ENCODE measurements at regions not wholly inside any gene's neighbourhood (a gene's known extent, or its start where the extent isn't known, plus 50 kb on each side); places are given as distances from the start of the nearest gene placed in this dataset.
"Not testable (repeated sequence)": the region's sequence is repeated elsewhere in the genome, so short reads cannot be mapped to it uniquely, and the experiment has no call there.

DNA sequence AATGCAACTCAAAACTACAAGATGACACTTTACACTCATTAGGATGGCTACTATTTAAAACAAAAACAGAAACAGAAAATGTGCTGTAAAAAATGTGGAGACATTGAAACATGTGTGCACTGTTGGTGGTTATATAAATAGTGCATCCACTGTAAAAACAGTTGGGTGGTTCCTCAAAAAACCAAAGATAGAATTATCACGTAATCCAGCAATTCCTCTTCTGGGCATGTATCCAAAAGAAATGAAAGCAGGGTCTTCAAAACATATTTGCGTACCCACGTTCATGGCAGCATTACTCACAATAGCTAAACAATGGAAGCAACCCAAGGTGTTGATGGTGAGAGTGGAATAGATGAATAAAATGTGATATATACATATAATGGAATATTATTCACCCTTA, 967.2 kb downstream of the TRAM1L1 start:
- Mint-ChIP-seq H3K27ac (no peak overlapping the region), H3K9me3 (peaks cover 0 to 25% (median 5%) of the 10 kb centered on the region in 5 donors), H3K36me3 (no peaks in the 10 kb centered on the region), H3K4me3 (no peak overlapping the region), H3K4me1 (no peaks in the 10 kb centered on the region), H3K27me3 (no peaks in the 10 kb centered on the region)
- no peak overlapping the region for H3K27ac ChIP-seq (ENCODE audit: low read depth, low read length)
- H3K4me1 ChIP-seq (ENCODE audit: insufficient read depth, low read length), result no peaks in the 10 kb centered on the region
- ChIA-PET POLR2A (no interaction called here), CTCF (no interaction called here)
- no peak overlapping the region for H3K4me3 ChIP-seq (ENCODE audit: low read length)
- H3K9me3 ChIP-seq (ENCODE audit: low read length), result no peaks in the 10 kb centered on the region
- no peak for DNase-seq
- H3K36me3 ChIP-seq (ENCODE audit: insufficient read depth, low read length), result no peaks in the 10 kb centered on the region
- H3K27me3 ChIP-seq (ENCODE audit: insufficient read depth, low read length, poor library complexity, severe bottlenecking), result no peaks in the 10 kb centered on the region

DNA sequence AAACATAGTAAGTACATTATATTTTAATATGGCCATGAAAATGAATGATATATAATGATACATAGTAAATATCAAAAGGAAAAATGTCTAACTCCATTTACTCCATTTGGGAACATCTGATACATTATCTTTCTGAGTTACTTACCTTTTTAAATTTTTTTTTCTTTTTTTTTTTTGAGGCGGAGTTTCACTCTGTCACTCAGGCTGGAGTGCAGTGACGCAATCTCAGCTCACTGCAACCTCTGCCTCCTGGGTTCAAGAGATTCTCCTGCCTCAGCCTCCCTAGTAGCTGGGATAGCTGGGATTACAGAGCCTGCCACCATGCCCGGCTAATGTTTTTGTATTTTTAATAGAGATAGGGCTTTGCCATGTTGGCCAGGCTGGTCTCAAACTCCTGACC, 972.5 kb downstream of the TRAM1L1 start:
- POLR2A ChIA-PET; H3K4me1 ChIP-seq (ENCODE audit: insufficient read depth, low read length); H3K27me3 Mint-ChIP-seq; H3K36me3 Mint-ChIP-seq; H3K4me3 ChIP-seq (ENCODE audit: low read length); H3K27me3 ChIP-seq (ENCODE audit: insufficient read depth, low read length, poor library complexity, severe bottlenecking); H3K36me3 ChIP-seq (ENCODE audit: insufficient read depth, low read length); H3K27ac ChIP-seq (ENCODE audit: low read depth, low read length); H3K4me1 Mint-ChIP-seq; H3K27ac Mint-ChIP-seq; H3K9me3 ChIP-seq (ENCODE audit: low read length); CTCF ChIA-PET; DNase-seq; H3K4me3 Mint-ChIP-seq: not testable (repeated sequence)
- peaks cover 0 to 25% (median 5%) of the 10 kb centered on the region in 5 donors for H3K9me3 Mint-ChIP-seq

DNA sequence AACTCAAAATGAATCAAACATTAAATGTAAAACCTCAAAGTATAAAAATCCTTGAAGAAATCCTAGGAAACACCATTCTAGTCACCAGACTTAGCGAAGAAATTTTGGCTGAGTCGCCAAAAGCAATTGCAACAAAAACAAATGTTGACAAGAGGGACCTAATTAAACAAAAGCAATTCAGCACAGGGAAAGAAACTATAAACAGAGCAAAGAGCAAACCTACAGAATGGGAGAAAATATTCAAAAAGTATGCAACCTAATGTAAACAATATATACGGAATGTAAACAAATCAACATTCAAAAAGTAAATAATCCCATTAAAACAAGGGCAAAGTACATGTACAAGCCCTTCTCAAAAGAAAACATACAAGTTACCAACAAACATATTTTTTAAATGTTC, 974.7 kb downstream of the TRAM1L1 start:
- POLR2A ChIA-PET, result no interaction called here
- no peaks in the 10 kb centered on the region for H3K4me1 ChIP-seq (ENCODE audit: insufficient read depth, low read length)
- H3K27me3 ChIP-seq (ENCODE audit: insufficient read depth, low read length, poor library complexity, severe bottlenecking), result no peaks in the 10 kb centered on the region
- H3K9me3 ChIP-seq (ENCODE audit: low read length), result no peaks in the 10 kb centered on the region
- Mint-ChIP-seq H3K9me3 (peaks cover 0 to 11% (median 2%) of the 10 kb centered on the region in 5 donors), H3K4me1 (no peaks in the 10 kb centered on the region), H3K36me3 (no peaks in the 10 kb centered on the region), H3K27me3 (no peaks in the 10 kb centered on the region), H3K4me3 (no peak overlapping the region), H3K27ac (no peak overlapping the region)
- no peak overlapping the region for H3K27ac ChIP-seq (ENCODE audit: low read depth, low read length)
- H3K36me3 ChIP-seq (ENCODE audit: insufficient read depth, low read length), result no peaks in the 10 kb centered on the region
- no peak for DNase-seq
- H3K4me3 ChIP-seq (ENCODE audit: low read length), result no peak overlapping the region
- CTCF ChIA-PET, result no interaction called here

DNA sequence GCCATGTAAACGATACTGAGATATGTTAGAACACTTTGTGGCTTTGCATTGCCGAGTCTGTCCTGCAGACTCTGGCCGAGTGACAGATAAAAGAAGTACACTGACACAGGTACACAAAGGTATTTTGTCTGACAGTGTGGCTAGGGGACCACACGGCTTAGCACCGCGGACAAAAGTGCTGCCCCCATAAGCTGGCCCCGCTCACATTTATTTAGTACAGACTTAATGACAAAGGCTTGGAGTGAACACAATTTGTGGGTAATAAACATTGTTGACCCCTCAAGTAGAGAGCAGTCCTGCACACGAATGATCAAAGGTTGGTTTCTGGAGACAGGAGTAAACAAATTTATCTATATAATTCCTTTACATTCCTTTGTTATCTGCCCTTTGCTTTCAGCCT, 976.8 kb downstream of the TRAM1L1 start:
- no peak overlapping the region for H3K4me3 ChIP-seq (ENCODE audit: low read length)
- H3K9me3 ChIP-seq (ENCODE audit: low read length), result no peaks in the 10 kb centered on the region
- no peaks in the 10 kb centered on the region for H3K36me3 ChIP-seq (ENCODE audit: insufficient read depth, low read length)
- H3K4me1 ChIP-seq (ENCODE audit: insufficient read depth, low read length), result no peaks in the 10 kb centered on the region
- ChIA-PET CTCF (no interaction called here), POLR2A (no interaction called here)
- Mint-ChIP-seq H3K4me3 (no peak overlapping the region), H3K36me3 (no peaks in the 10 kb centered on the region), H3K27ac (no peak overlapping the region), H3K4me1 (no peaks in the 10 kb centered on the region), H3K9me3 (peaks cover 0 to 7% (median 2%) of the 10 kb centered on the region in 5 donors), H3K27me3 (no peaks in the 10 kb centered on the region)
- H3K27me3 ChIP-seq (ENCODE audit: insufficient read depth, low read length, poor library complexity, severe bottlenecking), result no peaks in the 10 kb centered on the region
- H3K27ac ChIP-seq (ENCODE audit: low read depth, low read length), result no peak overlapping the region
- DNase-seq, result no peak

DNA sequence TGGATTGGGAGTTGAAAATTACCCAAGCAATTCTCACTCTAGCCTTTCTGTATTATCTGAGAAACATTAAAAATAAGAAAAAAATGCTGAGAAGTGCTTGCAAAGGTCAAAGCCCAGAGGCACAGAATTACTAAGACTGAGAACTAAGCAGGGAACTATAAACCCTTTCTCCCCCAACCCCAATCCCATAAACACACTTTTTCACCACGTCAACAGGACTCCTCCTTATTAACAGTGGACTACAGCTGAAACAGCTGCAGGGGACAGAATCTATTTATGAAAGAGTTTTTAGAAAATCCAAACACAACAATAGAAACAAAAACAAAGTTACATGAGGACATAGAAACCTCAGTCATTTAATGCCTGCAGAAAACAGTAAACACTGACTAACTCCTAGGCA, 984.1 kb downstream of the TRAM1L1 start:
- Mint-ChIP-seq H3K9me3 (peaks cover 4 to 23% (median 15%) of the 10 kb centered on the region in 5 donors), H3K4me3 (no peak overlapping the region), H3K27me3 (no peaks in the 10 kb centered on the region), H3K36me3 (no peaks in the 10 kb centered on the region), H3K4me1 (no peaks in the 10 kb centered on the region), H3K27ac (no peak overlapping the region)
- CTCF ChIA-PET, result no interaction called here
- Histone ChIP-seq H3K36me3 (ENCODE audit: insufficient read depth, low read length) (no peaks in the 10 kb centered on the region), H3K4me3 (ENCODE audit: low read length) (no peak overlapping the region), H3K27ac (ENCODE audit: low read depth, low read length) (no peak overlapping the region), H3K9me3 (ENCODE audit: low read length) (no peaks in the 10 kb centered on the region), H3K4me1 (ENCODE audit: insufficient read depth, low read length) (no peaks in the 10 kb centered on the region), H3K27me3 (ENCODE audit: insufficient read depth, low read length, poor library complexity, severe bottlenecking) (no peaks in the 10 kb centered on the region)
- POLR2A ChIA-PET, result no interaction called here
- no peak for DNase-seq

DNA sequence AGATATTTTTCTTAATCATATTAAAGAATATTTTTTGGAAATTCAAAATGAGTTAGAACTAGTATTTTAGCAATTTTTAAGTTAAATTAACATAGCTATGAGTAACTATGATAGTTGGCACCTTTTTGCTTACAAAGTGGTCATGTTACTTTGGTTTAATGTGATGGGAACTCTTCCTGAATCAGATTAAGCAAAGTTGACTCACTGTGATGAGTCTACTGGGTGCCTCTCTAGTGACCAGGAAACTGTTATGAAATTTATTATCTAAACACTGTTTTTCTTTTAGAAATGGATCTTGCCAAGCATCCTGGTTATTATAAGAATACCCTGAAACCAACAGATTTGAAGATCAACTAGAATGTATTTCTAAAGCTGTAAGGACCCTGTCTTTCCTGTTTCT, 985.8 kb downstream of the TRAM1L1 start:
- Histone ChIP-seq H3K4me3 (ENCODE audit: low read length) (no peak overlapping the region), H3K27me3 (ENCODE audit: insufficient read depth, low read length, poor library complexity, severe bottlenecking) (no peaks in the 10 kb centered on the region), H3K4me1 (ENCODE audit: insufficient read depth, low read length) (no peaks in the 10 kb centered on the region), H3K36me3 (ENCODE audit: insufficient read depth, low read length) (no peaks in the 10 kb centered on the region), H3K27ac (ENCODE audit: low read depth, low read length) (no peak overlapping the region), H3K9me3 (ENCODE audit: low read length) (no peaks in the 10 kb centered on the region)
- no peak for DNase-seq
- Mint-ChIP-seq H3K9me3 (peaks cover 6 to 27% (median 17%) of the 10 kb centered on the region in 5 donors), H3K4me1 (no peaks in the 10 kb centered on the region), H3K27me3 (no peaks in the 10 kb centered on the region), H3K4me3 (no peak overlapping the region), H3K36me3 (no peaks in the 10 kb centered on the region), H3K27ac (no peak overlapping the region)
- POLR2A ChIA-PET, result no interaction called here
- CTCF ChIA-PET, result no interaction called here

DNA sequence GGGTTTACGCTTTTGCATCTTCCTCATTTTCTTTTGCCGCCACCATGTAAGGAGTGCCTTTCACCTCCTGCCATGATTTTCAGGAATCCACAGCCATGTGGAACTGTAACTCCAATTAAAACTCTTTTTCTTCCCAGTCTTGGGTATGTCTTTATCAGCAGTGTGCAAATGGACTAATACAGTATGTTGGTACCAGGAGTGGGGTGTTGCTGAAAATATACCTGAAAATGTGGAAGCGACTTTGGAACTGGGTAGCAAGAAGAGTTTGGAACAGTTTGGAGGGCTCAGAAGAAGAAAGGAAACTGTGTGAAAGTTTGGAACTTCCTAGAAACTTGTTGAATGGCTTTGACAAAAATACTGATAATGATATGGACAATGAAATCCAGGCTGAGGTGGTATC, 983.9 kb upstream of the NDST4 start:
- POLR2A ChIA-PET; H3K4me1 ChIP-seq (ENCODE audit: insufficient read depth, low read length); H3K4me3 Mint-ChIP-seq; H3K36me3 Mint-ChIP-seq; H3K27me3 Mint-ChIP-seq; H3K27ac ChIP-seq (ENCODE audit: low read depth, low read length); CTCF ChIA-PET; H3K36me3 ChIP-seq (ENCODE audit: insufficient read depth, low read length); DNase-seq; H3K4me1 Mint-ChIP-seq; H3K27me3 ChIP-seq (ENCODE audit: insufficient read depth, low read length, poor library complexity, severe bottlenecking); H3K4me3 ChIP-seq (ENCODE audit: low read length); H3K9me3 ChIP-seq (ENCODE audit: low read length); H3K27ac Mint-ChIP-seq: not testable (repeated sequence)
- peaks cover 6 to 22% (median 17%) of the 10 kb centered on the region in 5 donors for H3K9me3 Mint-ChIP-seq

DNA sequence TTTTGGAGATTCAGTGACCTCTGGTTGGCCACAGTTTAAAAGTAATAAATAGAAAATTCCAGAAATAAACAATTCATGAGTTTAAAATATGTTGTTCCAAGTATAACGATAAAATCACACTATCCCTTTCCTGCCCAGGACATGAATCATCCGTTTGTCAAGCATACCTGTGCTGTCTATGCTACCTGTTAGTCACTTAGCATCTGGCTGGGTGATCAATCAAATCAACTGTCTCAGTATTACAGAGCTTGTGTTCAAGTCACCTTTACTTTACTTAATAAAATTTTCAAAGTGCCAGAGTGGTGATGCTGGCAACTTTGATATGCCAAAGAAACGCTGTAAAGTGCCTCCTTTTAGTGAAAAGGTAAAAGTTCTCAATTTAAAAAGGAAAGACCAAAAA, 979.5 kb upstream of the NDST4 start:
- Mint-ChIP-seq H3K9me3 (peaks cover 6 to 18% (median 11%) of the 10 kb centered on the region in 5 donors), H3K27me3 (no peaks in the 10 kb centered on the region), H3K4me3 (no peak overlapping the region), H3K4me1 (no peaks in the 10 kb centered on the region), H3K27ac (no peak overlapping the region), H3K36me3 (no peaks in the 10 kb centered on the region)
- Histone ChIP-seq H3K4me3 (ENCODE audit: low read length) (no peak overlapping the region), H3K27me3 (ENCODE audit: insufficient read depth, low read length, poor library complexity, severe bottlenecking) (no peaks in the 10 kb centered on the region), H3K36me3 (ENCODE audit: insufficient read depth, low read length) (no peaks in the 10 kb centered on the region), H3K27ac (ENCODE audit: low read depth, low read length) (no peak overlapping the region), H3K4me1 (ENCODE audit: insufficient read depth, low read length) (no peaks in the 10 kb centered on the region), H3K9me3 (ENCODE audit: low read length) (no peaks in the 10 kb centered on the region)
- DNase-seq, result no peak
- POLR2A ChIA-PET, result no interaction called here
- CTCF ChIA-PET, result no interaction called here

DNA sequence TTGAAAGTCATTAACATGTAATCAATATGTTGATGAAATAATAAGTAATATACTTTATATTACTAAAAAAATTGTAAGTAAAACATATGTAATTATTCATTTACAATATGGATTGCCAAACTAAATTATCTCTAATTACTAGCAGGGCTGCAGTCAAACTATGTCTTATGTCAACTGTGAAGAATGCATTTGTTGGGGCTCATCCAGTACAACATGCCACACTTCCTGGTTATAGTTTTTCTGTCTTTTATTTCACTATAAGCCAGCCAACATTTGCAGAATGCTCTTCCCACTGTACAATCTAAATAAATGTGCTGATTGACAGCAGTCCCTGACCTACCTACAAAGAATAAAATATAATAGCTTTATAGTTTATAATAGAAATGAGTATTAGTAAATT, 975.4 kb upstream of the NDST4 start:
- POLR2A ChIA-PET, result no interaction called here
- CTCF ChIA-PET, result no interaction called here
- H3K36me3 ChIP-seq (ENCODE audit: insufficient read depth, low read length), result no peaks in the 10 kb centered on the region
- H3K27ac ChIP-seq (ENCODE audit: low read depth, low read length), result no peak overlapping the region
- H3K9me3 Mint-ChIP-seq, result peaks cover 0 to 5% (median 0%) of the 10 kb centered on the region in 5 donors
- no peaks in the 10 kb centered on the region for H3K9me3 ChIP-seq (ENCODE audit: low read length)
- H3K4me3 ChIP-seq (ENCODE audit: low read length), result no peak overlapping the region
- no peak overlapping the region for H3K4me3 Mint-ChIP-seq
- H3K4me1 ChIP-seq (ENCODE audit: insufficient read depth, low read length), result no peaks in the 10 kb centered on the region
- no peaks in the 10 kb centered on the region for H3K36me3 Mint-ChIP-seq
- H3K4me1 Mint-ChIP-seq, result no peaks in the 10 kb centered on the region
- no peak overlapping the region for H3K27ac Mint-ChIP-seq
- no peaks in the 10 kb centered on the region for H3K27me3 Mint-ChIP-seq
- H3K27me3 ChIP-seq (ENCODE audit: insufficient read depth, low read length, poor library complexity, severe bottlenecking), result no peaks in the 10 kb centered on the region
- no peak for DNase-seq
